Sigmoid colon (tissue), 4 donors: ENCODE measurements at regions not wholly inside any gene's neighbourhood (a gene's known extent, or its start where the extent isn't known, plus 50 kb on each side); places are given as distances from the start of the nearest gene placed in this dataset.

Experiments used
- EP300 ChIP-seq, 4 donors: sonication (generic); formaldehyde crosslinking; IDR thresholded peaks; one replicate each; pipeline ENCODE4 v1.6.1; 2017; ENCODE audit warnings: antibody characterized with exemption in 4 of 4
- POLR2A ChIP-seq, 2 donors: fragments of 450-650 bp; IDR thresholded peaks; one replicate each; pipeline ENCODE4 v1.6.1; 2016; ENCODE audit warnings: antibody characterized with exemption in 2 of 2, mild to moderate bottlenecking in 2 of 2, moderate library complexity in 2 of 2

DNA sequence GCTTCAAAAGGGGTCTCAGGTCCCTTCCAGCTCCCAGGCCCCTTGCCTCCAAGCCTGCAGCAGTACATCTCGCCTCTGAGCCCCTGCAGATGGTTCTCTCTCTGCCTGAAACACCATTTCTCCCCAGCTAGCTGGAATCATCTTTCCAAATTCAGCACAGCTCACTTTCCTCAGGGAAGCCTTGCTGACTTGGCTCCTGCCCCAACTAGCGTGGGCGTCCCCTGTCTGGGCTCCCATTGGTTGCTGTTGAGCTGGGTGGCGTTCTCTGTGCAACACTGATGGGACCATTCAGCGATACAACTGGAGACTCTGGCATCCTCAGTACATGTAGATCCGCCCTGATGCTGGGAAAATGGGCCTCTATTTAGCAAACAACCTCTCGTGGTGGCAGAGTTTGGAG, 141.3 kb upstream of the IGSF21 start:
- TF ChIP-seq POLR2A (IDR thresholded peaks at IDR 0.05) (no peak), EP300 (IDR thresholded peaks at IDR 0.05) (no peak)
